Stomach (tissue), 4 donors: ENCODE measurements at regions not wholly inside any gene's neighbourhood (a gene's known extent, or its start where the extent isn't known, plus 50 kb on each side); places are given as distances from the start of the nearest gene placed in this dataset.

Experiments
- CTCF ChIP-seq, 7 experiments: fragments of 450-650 bp in 4 of 7; fragments of 200-600 bp in 3 of 7; sonication (generic) in 3 of 7; IDR thresholded peaks; one replicate each; pipeline ENCODE4 v1.5.1; 2016 to 2019; ENCODE audit warnings: antibody characterized with exemption in 7 of 7, control low read depth in 2 of 7, mild to moderate bottlenecking in 1 of 7
- EP300 ChIP-seq: sonication (generic); formaldehyde crosslinking; IDR thresholded peaks from one replicate; pipeline ENCODE4 v1.6.1; 2017; ENCODE audit warnings: antibody characterized with exemption
- POLR2A ChIP-seq, 4 donors: fragments of 450-650 bp; IDR thresholded peaks; one replicate each; pipeline ENCODE4 v1.6.1; 2016; ENCODE audit warnings: antibody characterized with exemption in 4 of 4, control low read depth in 2 of 4, mild to moderate bottlenecking in 1 of 4, moderate library complexity in 1 of 4
- POLR2AphosphoS5 ChIP-seq, 3 donors: sonication (generic); formaldehyde crosslinking; IDR thresholded peaks; one replicate each; pipeline ENCODE4 v1.6.1; 2016; ENCODE audit warnings: antibody characterized with exemption in 3 of 3

- TF ChIP-seq POLR2AphosphoS5 (IDR thresholded peaks at IDR 0.05): no peak
- TF ChIP-seq CTCF (IDR thresholded peaks at IDR 0.05): no peak
- no peak for TF ChIP-seq POLR2A (IDR thresholded peaks at IDR 0.05)
- no peak for TF ChIP-seq EP300
Measured at GRCh38 chr10:24790073-24790472, 66.4 kb upstream of the ARHGAP21 start.
